GM12878 (cell line): ENCODE measurements at regions not wholly inside any gene's neighbourhood (a gene's known extent, or its start where the extent isn't known, plus 50 kb on each side); places are given as distances from the start of the nearest gene placed in this dataset.

Source experiments
- ATAC-seq: fragments of 200-7000 bp; cut with Tn5 transposase; 3 replicates; pipeline ENCODE4 v1.9.1; 2020; ENCODE audit warnings: mild to moderate bottlenecking, moderate library complexity
- BruUV-seq: library from RNA; stranded (reverse); fragments of 400-500 nt; replicated peaks from 2 replicates; lab custom pipeline; 2021; lab: Mats Ljungman, UMichigan
- CTCF ChIA-PET: fragments of 300-600 bp; sonication (Branson Sonifier 250); formaldehyde crosslinking; extraction: SDS; loops from one replicate; lab custom pipeline; 2021; ENCODE audit warnings: inconsistent platforms; lab: Yijun Ruan, JAX
- POLR2A ChIA-PET: fragments of 350-600 bp; formaldehyde crosslinking; extraction: SDS; loops from one replicate; lab custom pipeline; 2021; ENCODE audit warnings: inconsistent platforms; lab: Charles Lee
- RAD21 ChIA-PET: fragments of 300-600 bp; sonication (Branson Sonifier 250); formaldehyde crosslinking; loops from one replicate; lab custom pipeline; 2023; ENCODE audit warnings: antibody characterized with exemption; ENCODE audit not compliant: unreplicated experiment; lab: Charles Lee
- SMC1A ChIA-PET: fragments of 300-600 bp; sonication (Branson Sonifier 250); formaldehyde crosslinking; loops from one replicate; lab custom pipeline; 2023; ENCODE audit not compliant: unreplicated experiment, uncharacterized antibody; lab: Charles Lee
- DNase-seq: peaks from one replicate; pipeline ENCODE4 v3.0.0-alpha.2; 2011; ENCODE audit warnings: low read depth, low spot score
- FAIRE-seq: peaks from 3 replicates; lab custom pipeline; 2011; peaks lifted over from hg19 to GRCh38; lab: Jason Lieb, UNC
- H2AFZ ChIP-seq: 2 replicates; pipeline ENCODE4 v1.6.0; 2011; ENCODE audit warnings: low read depth, low read length, control low read depth; ENCODE audit not compliant: control insufficient read depth
- H3K27ac ChIP-seq: 2 replicates; pipeline ENCODE4 v1.5.1; 2011; ENCODE audit warnings: control low read depth; ENCODE audit not compliant: control insufficient read depth, insufficient read depth
- H3K27me3 ChIP-seq, 2 experiments: replicated peaks in 1 of 2; 2 replicates each; pipeline versions ENCODE4 v1.6.0 to v1.6.1; 2011; ENCODE audit warnings: low read length in 1 of 2; ENCODE audit not compliant: control insufficient read depth in 2 of 2, insufficient read depth in 2 of 2
- H3K36me3 ChIP-seq, 2 experiments: 2 replicates each; pipeline ENCODE4 v1.5.1; 2011; ENCODE audit warnings: low read length in 1 of 2; ENCODE audit not compliant: control insufficient read depth in 2 of 2, insufficient read depth in 2 of 2
- H3K4me1 ChIP-seq: 2 replicates; pipeline ENCODE4 v1.6.1; 2011; ENCODE audit warnings: mild to moderate bottlenecking, low read length, moderate library complexity, mixed read lengths; ENCODE audit not compliant: control insufficient read depth, insufficient read depth
- H3K4me2 ChIP-seq: 2 replicates; pipeline ENCODE4 v1.6.0; 2011; ENCODE audit warnings: control low read depth; ENCODE audit not compliant: control insufficient read depth, insufficient read depth
- H3K4me3 ChIP-seq: fragments of 200-600 bp; sonication (generic); 2 replicates; pipeline ENCODE4 v1.5.1; 2016
- H3K79me2 ChIP-seq: 2 replicates; pipeline ENCODE4 v1.6.0; 2011; ENCODE audit warnings: low read length; ENCODE audit not compliant: control insufficient read depth, insufficient read depth
- H3K9ac ChIP-seq: 2 replicates; pipeline ENCODE4 v1.8.0; 2011; ENCODE audit warnings: low read length, control low read depth, mixed read lengths; ENCODE audit not compliant: control insufficient read depth, insufficient read depth
- H3K9me3 ChIP-seq: replicated peaks from 3 replicates; pipeline ENCODE4 v1.5.1; 2011; ENCODE audit warnings: mild to moderate bottlenecking, low read length; ENCODE audit not compliant: control insufficient read depth, insufficient read depth
- H4K20me1 ChIP-seq: 2 replicates; pipeline ENCODE4 v1.6.0; 2011; ENCODE audit not compliant: control insufficient read depth, insufficient read depth
- E4F1 ChIP-seq: fragments of 450-650 bp; IDR thresholded peaks from 2 replicates; pipeline ENCODE4 v1.6.1; 2018; ENCODE audit warnings: borderline replicate concordance, mild to moderate bottlenecking; ENCODE audit not compliant: partially characterized antibody
- MTA2 ChIP-seq: fragments of 450-650 bp; IDR thresholded peaks from 2 replicates; pipeline ENCODE4 v1.6.1; 2016; ENCODE audit warnings: low read depth, mild to moderate bottlenecking, moderate library complexity
- SPI1 ChIP-seq: IDR thresholded peaks from 2 replicates; pipeline ENCODE4 v1.6.1; 2011; ENCODE audit warnings: low read depth, mild to moderate bottlenecking, low read length, moderate library complexity, borderline replicate concordance; ENCODE audit not compliant: insufficient read depth
- WGBS: methylation state at CpG from one replicate; pipeline ENCODE4 v1.1.6; 2016; ENCODE audit warnings: low lambda C conversion rate; ENCODE audit not compliant: insufficient replicate concordance, insufficient coverage; ENCODE audit errors: missing lambda C conversion rate; 5-methylcytosine and 5-hydroxymethylcytosine counted together
- in situ Hi-C: fragments of 300-500 bp; cut with MboI; formaldehyde crosslinking; loops from 9 replicates; pipeline ENCODE4 v1.14.3; 2018; ENCODE audit warnings: mixed read lengths
- intact Hi-C: fragments of 100-400 bp; cut with micrococcal nuclease; formaldehyde crosslinking; loops from one replicate; pipeline ENCODE4 v1.14.2; 2022; ENCODE audit not compliant: unreplicated experiment

GRCh38 chr6:144411531-144412165, 126.5 kb downstream of the UTRN start:
- SMC1A ChIA-PET = no interaction called here
- no TSS peak for BruUV-seq

More at GRCh38 chr6:144411531-144412165, 126.5 kb downstream of the UTRN start:
- no peaks in the 10 kb centered on the region for H3K36me3 ChIP-seq
- no peak overlapping the region for H2AFZ ChIP-seq
- ATAC-seq = peak; percentile 54
- no peak overlapping the region for H3K9ac ChIP-seq
- H3K4me1 ChIP-seq = no peaks in the 10 kb centered on the region
- in situ Hi-C loops (no loop called here), intact Hi-C loops (no loop called here)
- no peak overlapping the region for H3K4me3 ChIP-seq
- FAIRE-seq = no peak
- no peaks in the 10 kb centered on the region for H3K9me3 ChIP-seq
- DNase-seq = no peak
- no peaks in the 10 kb centered on the region for H4K20me1 ChIP-seq
- peak; percentile 10; the same call in 1 of the 2 replicates for TF ChIP-seq SPI1
- TF ChIP-seq E4F1 = no peak
- peak; percentile 25; the same call in 1 of the 2 replicates for TF ChIP-seq MTA2
- POLR2A ChIA-PET = no interaction called here
- CTCF ChIA-PET = no interaction called here
- no peaks in the 10 kb centered on the region; the same call in none of the 2 replicates for H3K79me2 ChIP-seq
- 72% methylated on average over 6 of the region's 6 CpGs for WGBS
- H3K27me3 ChIP-seq = no peaks in the 10 kb centered on the region
- no peak overlapping the region for H3K4me2 ChIP-seq
- RAD21 ChIA-PET = no interaction called here
- no peak overlapping the region for H3K27ac ChIP-seq
